Gastroesophageal sphincter (tissue), 3 donors: ENCODE measurements at regions not wholly inside any gene's neighbourhood (a gene's known extent, or its start where the extent isn't known, plus 50 kb on each side); places are given as distances from the start of the nearest gene placed in this dataset.

Experiments
- EP300 ChIP-seq: sonication (generic); formaldehyde crosslinking; IDR thresholded peaks from one replicate; pipeline ENCODE4 v1.6.1; 2017; ENCODE audit warnings: antibody characterized with exemption, mild to moderate bottlenecking
- POLR2A ChIP-seq, 2 donors: fragments of 450-650 bp; IDR thresholded peaks; one replicate each; pipeline ENCODE4 v1.6.1; 2017; ENCODE audit warnings: antibody characterized with exemption in 2 of 2, mild to moderate bottlenecking in 2 of 2, moderate library complexity in 1 of 2
- POLR2AphosphoS5 ChIP-seq: sonication (generic); formaldehyde crosslinking; IDR thresholded peaks from one replicate; pipeline ENCODE4 v1.6.1; 2017; ENCODE audit warnings: antibody characterized with exemption
- TF ChIP-seq, protein P1 (sequence below), 4 experiments: fragments of 200-600 bp in 2 of 4; fragments of 450-650 bp in 2 of 4; sonication (generic) in 1 of 4; IDR thresholded peaks; one replicate each; pipeline ENCODE4 v1.5.1; 2017 to 2019; ENCODE audit warnings: antibody characterized with exemption in 4 of 4, mild to moderate bottlenecking in 2 of 4, moderate library complexity in 2 of 4

DNA sequence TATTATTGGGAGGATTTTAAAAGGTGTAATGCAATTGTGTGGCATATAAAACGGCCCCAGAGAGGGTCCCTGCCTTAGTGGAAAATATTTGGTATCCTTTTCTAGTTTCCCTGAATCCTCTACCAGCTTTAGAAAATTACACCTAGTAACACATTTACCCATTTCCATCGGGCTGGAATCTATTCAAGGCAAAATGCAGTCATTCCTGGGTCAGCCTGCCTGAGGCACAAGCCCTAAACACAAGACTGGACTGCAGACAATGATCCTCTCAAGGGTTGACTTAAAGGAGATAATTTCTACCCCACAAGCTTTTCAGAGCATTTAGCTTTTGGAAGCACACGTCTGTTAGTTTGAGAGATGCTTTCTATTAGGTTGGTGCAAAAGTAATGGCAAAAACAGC lies 124.4 kb upstream of the ADAMTSL1 start:
- TF ChIP-seq, protein P1, sequence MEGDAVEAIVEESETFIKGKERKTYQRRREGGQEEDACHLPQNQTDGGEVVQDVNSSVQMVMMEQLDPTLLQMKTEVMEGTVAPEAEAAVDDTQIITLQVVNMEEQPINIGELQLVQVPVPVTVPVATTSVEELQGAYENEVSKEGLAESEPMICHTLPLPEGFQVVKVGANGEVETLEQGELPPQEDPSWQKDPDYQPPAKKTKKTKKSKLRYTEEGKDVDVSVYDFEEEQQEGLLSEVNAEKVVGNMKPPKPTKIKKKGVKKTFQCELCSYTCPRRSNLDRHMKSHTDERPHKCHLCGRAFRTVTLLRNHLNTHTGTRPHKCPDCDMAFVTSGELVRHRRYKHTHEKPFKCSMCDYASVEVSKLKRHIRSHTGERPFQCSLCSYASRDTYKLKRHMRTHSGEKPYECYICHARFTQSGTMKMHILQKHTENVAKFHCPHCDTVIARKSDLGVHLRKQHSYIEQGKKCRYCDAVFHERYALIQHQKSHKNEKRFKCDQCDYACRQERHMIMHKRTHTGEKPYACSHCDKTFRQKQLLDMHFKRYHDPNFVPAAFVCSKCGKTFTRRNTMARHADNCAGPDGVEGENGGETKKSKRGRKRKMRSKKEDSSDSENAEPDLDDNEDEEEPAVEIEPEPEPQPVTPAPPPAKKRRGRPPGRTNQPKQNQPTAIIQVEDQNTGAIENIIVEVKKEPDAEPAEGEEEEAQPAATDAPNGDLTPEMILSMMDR (IDR thresholded peaks at IDR 0.05): no peak
- no peak for TF ChIP-seq POLR2AphosphoS5
- no peak for TF ChIP-seq POLR2A (IDR thresholded peaks at IDR 0.05)
- TF ChIP-seq EP300: no peak
